ENCODE measurements at regions not wholly inside any gene's neighbourhood (a gene's known extent, or its start where the extent isn't known, plus 50 kb on each side); places are given as distances from the start of the nearest gene placed in this dataset.

- peak overlapping the region; percentile 57 for H3K4me2 ChIP-seq (ENCODE audit: low read length)
- H3K36me3 ChIP-seq (ENCODE audit: control insufficient read depth, insufficient read depth, low read length), result no peaks in the 10 kb centered on the region
- peak overlapping the region; percentile 48 for H2AFZ ChIP-seq
- H3K27me3 ChIP-seq (ENCODE audit: control insufficient read depth, insufficient read depth, low read length), result peaks cover 3% of the 10 kb centered on the region
- no peaks in the 10 kb centered on the region for H3K9me3 ChIP-seq (ENCODE audit: control insufficient read depth, low read length)
- H3K9ac ChIP-seq, result no peak overlapping the region
- H3K4me3 ChIP-seq (ENCODE audit: low read depth, low read length), result no peak overlapping the region
- no peaks in the 10 kb centered on the region for H3K79me2 ChIP-seq
- TF ChIP-seq CTCF (IDR thresholded peaks at IDR 0.05), result no peak
- no peaks in the 10 kb centered on the region for H3K4me1 ChIP-seq
- no peak overlapping the region for H3K27ac ChIP-seq
Measured at GRCh38 chr17:68197997-68198930, 49.6 kb upstream of the AMZ2 start.
